RWPE2 (cell line): ENCODE measurements at regions not wholly inside any gene's neighbourhood (a gene's known extent, or its start where the extent isn't known, plus 50 kb on each side); places are given as distances from the start of the nearest gene placed in this dataset.

Experiments used
- ATAC-seq: fragments of 200-7000 bp; cut with Tn5 transposase; 3 replicates; pipeline ENCODE4 v1.9.1; 2021; ENCODE audit warnings: low read depth
- DNase-seq: peaks from one replicate; pipeline ENCODE4 v3.0.0-alpha.2; 2020; ENCODE audit warnings: low spot score
- H3K27ac ChIP-seq: fragments of 450-650 bp; 2 replicates; pipeline ENCODE4 v1.5.1; 2017; ENCODE audit warnings: mild to moderate bottlenecking; ENCODE audit not compliant: poor library complexity, severe bottlenecking
- H3K27me3 ChIP-seq: fragments of 250-450 bp; sonication (Bioruptor Pico); 2 replicates; pipeline ENCODE4 v1.5.1; 2021; ENCODE audit warnings: mild to moderate bottlenecking, moderate library complexity; ENCODE audit not compliant: insufficient read depth, poor library complexity, severe bottlenecking
- H3K36me3 ChIP-seq: fragments of 250-450 bp; sonication (Bioruptor Pico); 2 replicates; pipeline ENCODE4 v1.5.1; 2020; ENCODE audit warnings: low read depth, mild to moderate bottlenecking, moderate library complexity
- H3K4me1 ChIP-seq: fragments of 250-450 bp; sonication (Bioruptor Pico); 2 replicates; pipeline ENCODE4 v1.5.1; 2021; ENCODE audit warnings: mild to moderate bottlenecking, moderate library complexity; ENCODE audit not compliant: insufficient read depth, poor library complexity, severe bottlenecking
- H3K4me3 ChIP-seq: fragments of 250-450 bp; sonication (Bioruptor Pico); 2 replicates; pipeline ENCODE4 v1.5.1; 2021; ENCODE audit warnings: mild to moderate bottlenecking, moderate library complexity; ENCODE audit not compliant: severe bottlenecking
- H3K9me3 ChIP-seq: fragments of 250-450 bp; sonication (Bioruptor Pico); 2 replicates; pipeline ENCODE4 v1.5.1; 2021; ENCODE audit warnings: mild to moderate bottlenecking, moderate library complexity; ENCODE audit not compliant: severe bottlenecking
- CTCF ChIP-seq: fragments of 450-650 bp; IDR thresholded peaks from one replicate; pipeline ENCODE4 v1.5.1; 2017; ENCODE audit warnings: mild to moderate bottlenecking, moderate library complexity; ENCODE audit not compliant: poor library complexity, severe bottlenecking

- no peak for TF ChIP-seq CTCF
- ATAC-seq (peak; percentile 91), DNase-seq (no peak)
- Histone ChIP-seq H3K27me3 (no peaks in the 10 kb centered on the region), H3K27ac (peak overlapping the region; percentile 27), H3K9me3 (no peaks in the 10 kb centered on the region), H3K4me3 (no peak overlapping the region), H3K36me3 (no peaks in the 10 kb centered on the region), H3K4me1 (peaks cover 11% of the 10 kb centered on the region)
Observed at GRCh38 chrX:8067754-8068462, 103.2 kb downstream of the VCX2 start.

GRCh38 chrX:8052909-8053308, 118.2 kb downstream of the VCX2 start:
- Histone ChIP-seq H3K36me3 (no peaks in the 10 kb centered on the region), H3K4me1 (no peaks in the 10 kb centered on the region), H3K9me3 (no peaks in the 10 kb centered on the region), H3K27me3 (no peaks in the 10 kb centered on the region), H3K4me3 (no peak overlapping the region), H3K27ac (no peak overlapping the region)
- ATAC-seq (no peak), DNase-seq (no peak)
- no peak for TF ChIP-seq CTCF

GRCh38 chrX:8049827-8050226, 121.2 kb downstream of the VCX2 start:
- DNase-seq = no peak
- Histone ChIP-seq H3K27ac (no peak overlapping the region), H3K36me3 (no peaks in the 10 kb centered on the region), H3K27me3 (no peaks in the 10 kb centered on the region), H3K4me3 (no peak overlapping the region), H3K9me3 (no peaks in the 10 kb centered on the region), H3K4me1 (no peaks in the 10 kb centered on the region)
- TF ChIP-seq CTCF = no peak
- no peak for ATAC-seq

- no peaks in the 10 kb centered on the region for H3K27me3 ChIP-seq
- no peak for ATAC-seq
Observed at GRCh38 chrX:8048466-8048865, 121.3 kb upstream of the PNPLA4 start.

More at GRCh38 chrX:8048466-8048865, 121.3 kb upstream of the PNPLA4 start:
- TF ChIP-seq CTCF = no peak
- no peaks in the 10 kb centered on the region for H3K9me3 ChIP-seq
- no peak overlapping the region for H3K4me3 ChIP-seq
- no peak for DNase-seq
- H3K36me3 ChIP-seq = no peaks in the 10 kb centered on the region
- peaks cover 4% of the 10 kb centered on the region for H3K4me1 ChIP-seq
- H3K27ac ChIP-seq = no peak overlapping the region
